Prostate gland (tissue), 2 donors: ENCODE measurements at regions not wholly inside any gene's neighbourhood (a gene's known extent, or its start where the extent isn't known, plus 50 kb on each side); places are given as distances from the start of the nearest gene placed in this dataset.

ENCODE experiments used
- DNase-seq: peaks from one replicate; pipeline ENCODE4 v3.0.0-alpha.2; 2019; ENCODE audit warnings: low spot score
- H3K27ac ChIP-seq, 2 donors: fragments of 200-600 bp; sonication (generic); 2 replicates each; pipeline ENCODE4 v1.5.1; 2017 to 2019
- H3K27me3 ChIP-seq: fragments of 200-600 bp; sonication (generic); replicated peaks from 2 replicates; pipeline ENCODE4 v1.5.1; 2019; ENCODE audit not compliant: insufficient read depth
- H3K36me3 ChIP-seq, 2 donors: fragments of 200-600 bp; sonication (generic); 1 replicate in 1 of 2; 2 replicates in 1 of 2; pipeline versions ENCODE4 v1.5.1 to v1.8.1; 2017 to 2019
- H3K4me1 ChIP-seq: fragments of 200-600 bp; sonication (generic); replicated peaks from 2 replicates; pipeline ENCODE4 v1.5.1; 2019
- H3K4me3 ChIP-seq, 2 donors: fragments of 200-600 bp; sonication (generic); 2 replicates each; pipeline ENCODE4 v1.5.1; 2017 to 2019
- H3K9me3 ChIP-seq: fragments of 200-600 bp; sonication (generic); 2 replicates; pipeline ENCODE4 v1.5.1; 2017
- CTCF ChIP-seq, 4 experiments: fragments of 200-600 bp in 2 of 4; fragments of 450-650 bp in 2 of 4; sonication (generic) in 2 of 4; IDR thresholded peaks; 1 replicate in 3 of 4; 2 replicates in 1 of 4; pipeline ENCODE4 v1.5.1; 2016 to 2019; ENCODE audit warnings: antibody characterized with exemption in 4 of 4, mild to moderate bottlenecking in 2 of 4, moderate library complexity in 2 of 4
- POLR2A ChIP-seq: fragments of 450-650 bp; IDR thresholded peaks from one replicate; pipeline ENCODE4 v1.6.1; 2016; ENCODE audit warnings: antibody characterized with exemption, mild to moderate bottlenecking
- POLR2AphosphoS5 ChIP-seq: sonication (generic); formaldehyde crosslinking; IDR thresholded peaks from one replicate; pipeline ENCODE4 v1.6.1; 2017; ENCODE audit warnings: antibody characterized with exemption
- WGBS: methylation state at CpG from one replicate; pipeline ENCODE4 v1.1.5; 2018; 5-methylcytosine and 5-hydroxymethylcytosine counted together
- intact Hi-C: fragments of 100-400 bp; cut with DNase I; formaldehyde crosslinking; loops from one replicate; pipeline ENCODE4 v1.14.2; 2022

GRCh38 chr5:12245429-12245828 is 341.2 kb upstream of the CTNND2 start:
- TF ChIP-seq CTCF (IDR thresholded peaks at IDR 0.05) (no peak), POLR2A (no peak), POLR2AphosphoS5 (no peak)
- H3K4me3 ChIP-seq: no peak overlapping the region
- H3K27ac ChIP-seq: no peak overlapping the region
- H3K9me3 ChIP-seq: no peaks in the 10 kb centered on the region
- WGBS: 94% methylated on average over 3 of the region's 3 CpGs
- H3K36me3 ChIP-seq: no peaks in the 10 kb centered on the region
- no peak for DNase-seq
- H3K4me1 ChIP-seq: no peaks in the 10 kb centered on the region
- intact Hi-C loops: no loop called here
- no peaks in the 10 kb centered on the region for H3K27me3 ChIP-seq

GRCh38 chr5:12242950-12243888 is 339.0 kb upstream of the CTNND2 start:
- intact Hi-C loops: no loop called here
- Histone ChIP-seq H3K27ac (no peak overlapping the region), H3K27me3 (no peaks in the 10 kb centered on the region), H3K9me3 (no peaks in the 10 kb centered on the region), H3K4me3 (no peak overlapping the region), H3K4me1 (no peaks in the 10 kb centered on the region), H3K36me3 (no peaks in the 10 kb centered on the region)
- no peak for TF ChIP-seq CTCF (IDR thresholded peaks at IDR 0.05)
- TF ChIP-seq POLR2A: no peak
- TF ChIP-seq POLR2AphosphoS5: no peak
- DNase-seq: no peak
- whole genome bisulfite sequencing: 75% methylated on average over 9 of the region's 9 CpGs

- TF ChIP-seq POLR2AphosphoS5 (no peak), CTCF (IDR thresholded peaks at IDR 0.05) (no peak), POLR2A (no peak)
- intact Hi-C loops: no loop called here
- H3K4me3 ChIP-seq: no peak overlapping the region
- no peaks in the 10 kb centered on the region for H3K36me3 ChIP-seq
- 7% methylated on average over 6 of the region's 6 CpGs for WGBS
- H3K9me3 ChIP-seq: no peaks in the 10 kb centered on the region
- no peak for DNase-seq
- H3K27me3 ChIP-seq: no peaks in the 10 kb centered on the region
- no peak overlapping the region for H3K27ac ChIP-seq
- no peaks in the 10 kb centered on the region for H3K4me1 ChIP-seq
Observed at GRCh38 chr5:12237837-12238575, 333.8 kb upstream of the CTNND2 start.

- intact Hi-C loops: no loop called here
Observed at GRCh38 chr5:12230659-12231058, 326.4 kb upstream of the CTNND2 start.

More at GRCh38 chr5:12230659-12231058, 326.4 kb upstream of the CTNND2 start:
- H3K9me3 ChIP-seq: no peaks in the 10 kb centered on the region
- 83% methylated on average over 9 of the region's 9 CpGs for WGBS
- H3K27ac ChIP-seq: no peak overlapping the region
- no peaks in the 10 kb centered on the region for H3K4me1 ChIP-seq
- H3K27me3 ChIP-seq: no peaks in the 10 kb centered on the region
- TF ChIP-seq CTCF (IDR thresholded peaks at IDR 0.05) (no peak), POLR2AphosphoS5 (no peak), POLR2A (no peak)
- H3K4me3 ChIP-seq: no peak overlapping the region
- no peak for DNase-seq
- H3K36me3 ChIP-seq: no peaks in the 10 kb centered on the region
